ENCODE measurements at regions not wholly inside any gene's neighbourhood (a gene's known extent, or its start where the extent isn't known, plus 50 kb on each side); places are given as distances from the start of the nearest gene placed in this dataset.

- Histone ChIP-seq H3K9me3 (no peaks in the 10 kb centered on the region), H3K4me3 (ENCODE audit: low read depth, low read length) (no peak overlapping the region), H3K27me3 (no peaks in the 10 kb centered on the region), H3K36me3 (no peaks in the 10 kb centered on the region), H3K4me1 (peaks cover 8% of the 10 kb centered on the region)
- no peak for DNase-seq
- TF ChIP-seq CTCF (IDR thresholded peaks at IDR 0.05; ENCODE audit: low read depth, low read length), result no peak
Measured at GRCh38 chr13:63208826-63209225, 1793.2 kb upstream of the PCDH20 start.

- Histone ChIP-seq H3K27me3 (no peaks in the 10 kb centered on the region), H3K9me3 (no peaks in the 10 kb centered on the region), H3K4me3 (ENCODE audit: low read depth, low read length) (no peak overlapping the region), H3K36me3 (no peaks in the 10 kb centered on the region), H3K4me1 (peaks cover 8% of the 10 kb centered on the region)
- DNase-seq, result no peak
- TF ChIP-seq CTCF (IDR thresholded peaks at IDR 0.05; ENCODE audit: low read depth, low read length), result no peak
Measured at GRCh38 chr13:63206461-63206860, 1790.8 kb upstream of the PCDH20 start.

GRCh38 chr13:63201493-63201892 is 1785.8 kb upstream of the PCDH20 start:
- Histone ChIP-seq H3K4me1 (no peaks in the 10 kb centered on the region), H3K4me3 (ENCODE audit: low read depth, low read length) (no peak overlapping the region), H3K27me3 (no peaks in the 10 kb centered on the region), H3K9me3 (no peaks in the 10 kb centered on the region), H3K36me3 (no peaks in the 10 kb centered on the region)
- DNase-seq, result no peak
- TF ChIP-seq CTCF (IDR thresholded peaks at IDR 0.05; ENCODE audit: low read depth, low read length), result no peak

- H3K4me3 ChIP-seq (ENCODE audit: low read depth, low read length), result no peak overlapping the region
- no peaks in the 10 kb centered on the region for H3K27me3 ChIP-seq
- H3K9me3 ChIP-seq, result no peaks in the 10 kb centered on the region
- no peak for TF ChIP-seq CTCF (IDR thresholded peaks at IDR 0.05; ENCODE audit: low read depth, low read length)
- no peaks in the 10 kb centered on the region for H3K36me3 ChIP-seq
- no peak for DNase-seq
- H3K4me1 ChIP-seq, result no peaks in the 10 kb centered on the region
Measured at GRCh38 chr13:63199508-63199907, 1783.9 kb upstream of the PCDH20 start.

- Histone ChIP-seq H3K27me3 (no peaks in the 10 kb centered on the region), H3K4me3 (ENCODE audit: low read depth, low read length) (no peak overlapping the region), H3K4me1 (no peaks in the 10 kb centered on the region), H3K36me3 (no peaks in the 10 kb centered on the region), H3K9me3 (no peaks in the 10 kb centered on the region)
- DNase-seq, result no peak
- TF ChIP-seq CTCF (IDR thresholded peaks at IDR 0.05; ENCODE audit: low read depth, low read length), result no peak
Measured at GRCh38 chr13:63198071-63198470, 1782.4 kb upstream of the PCDH20 start.

GRCh38 chr13:63195726-63196125 is 1780.1 kb upstream of the PCDH20 start:
- Histone ChIP-seq H3K36me3 (no peaks in the 10 kb centered on the region), H3K9me3 (no peaks in the 10 kb centered on the region), H3K4me3 (ENCODE audit: low read depth, low read length) (no peak overlapping the region), H3K4me1 (no peaks in the 10 kb centered on the region; the same call in 1 of the 2 replicates), H3K27me3 (no peaks in the 10 kb centered on the region)
- no peak for TF ChIP-seq CTCF (IDR thresholded peaks at IDR 0.05; ENCODE audit: low read depth, low read length)
- DNase-seq, result no peak

All from BE2C (cell line).